ENCODE measurements at regions not wholly inside any gene's neighbourhood (a gene's known extent, or its start where the extent isn't known, plus 50 kb on each side); places are given as distances from the start of the nearest gene placed in this dataset.

DNA sequence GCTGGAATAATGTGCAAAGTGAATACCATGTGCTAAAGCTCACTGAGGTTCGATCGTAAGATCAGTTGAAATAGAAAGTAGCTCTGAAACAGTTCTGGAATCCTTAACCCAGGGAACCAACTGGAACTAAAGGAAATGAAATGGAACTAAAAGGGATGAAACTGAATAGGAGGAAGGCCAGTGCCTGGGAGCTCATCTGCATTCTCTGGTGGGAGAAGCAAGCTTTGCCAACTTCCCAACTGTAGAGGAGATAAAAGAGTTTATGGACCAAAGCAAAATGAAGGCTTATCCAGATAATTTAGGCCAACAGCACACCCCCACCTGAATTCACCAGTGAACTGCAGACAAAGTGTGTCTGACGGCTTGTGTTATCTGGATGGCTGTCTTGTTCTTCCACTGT, 188.6 kb upstream of the HABP2 start:
- peaks cover 0 to 9% (median 0%) of the 10 kb centered on the region in 4 donors for H3K4me1 ChIP-seq
- TF ChIP-seq POLR2A (IDR thresholded peaks at IDR 0.05) (no peak), EP300 (IDR thresholded peaks at IDR 0.05) (no peak)
- TF ChIP-seq, protein P1, sequence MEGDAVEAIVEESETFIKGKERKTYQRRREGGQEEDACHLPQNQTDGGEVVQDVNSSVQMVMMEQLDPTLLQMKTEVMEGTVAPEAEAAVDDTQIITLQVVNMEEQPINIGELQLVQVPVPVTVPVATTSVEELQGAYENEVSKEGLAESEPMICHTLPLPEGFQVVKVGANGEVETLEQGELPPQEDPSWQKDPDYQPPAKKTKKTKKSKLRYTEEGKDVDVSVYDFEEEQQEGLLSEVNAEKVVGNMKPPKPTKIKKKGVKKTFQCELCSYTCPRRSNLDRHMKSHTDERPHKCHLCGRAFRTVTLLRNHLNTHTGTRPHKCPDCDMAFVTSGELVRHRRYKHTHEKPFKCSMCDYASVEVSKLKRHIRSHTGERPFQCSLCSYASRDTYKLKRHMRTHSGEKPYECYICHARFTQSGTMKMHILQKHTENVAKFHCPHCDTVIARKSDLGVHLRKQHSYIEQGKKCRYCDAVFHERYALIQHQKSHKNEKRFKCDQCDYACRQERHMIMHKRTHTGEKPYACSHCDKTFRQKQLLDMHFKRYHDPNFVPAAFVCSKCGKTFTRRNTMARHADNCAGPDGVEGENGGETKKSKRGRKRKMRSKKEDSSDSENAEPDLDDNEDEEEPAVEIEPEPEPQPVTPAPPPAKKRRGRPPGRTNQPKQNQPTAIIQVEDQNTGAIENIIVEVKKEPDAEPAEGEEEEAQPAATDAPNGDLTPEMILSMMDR (IDR thresholded peaks at IDR 0.05): no peak
- H3K27ac ChIP-seq: no peak overlapping the region
- no peaks in the 10 kb centered on the region for H3K36me3 ChIP-seq
- H3K4me3 ChIP-seq: no peak overlapping the region
- DNase-seq (ENCODE audit: low spot score in 2 of 2): no peak
- H3K9me3 ChIP-seq: peaks cover 0 to 4% (median 0%) of the 10 kb centered on the region in 4 donors
- 86 to 91% methylated on average over 3 of the region's 3 CpGs for WGBS, 2 donors
- H3K27me3 ChIP-seq: no peaks in the 10 kb centered on the region

DNA sequence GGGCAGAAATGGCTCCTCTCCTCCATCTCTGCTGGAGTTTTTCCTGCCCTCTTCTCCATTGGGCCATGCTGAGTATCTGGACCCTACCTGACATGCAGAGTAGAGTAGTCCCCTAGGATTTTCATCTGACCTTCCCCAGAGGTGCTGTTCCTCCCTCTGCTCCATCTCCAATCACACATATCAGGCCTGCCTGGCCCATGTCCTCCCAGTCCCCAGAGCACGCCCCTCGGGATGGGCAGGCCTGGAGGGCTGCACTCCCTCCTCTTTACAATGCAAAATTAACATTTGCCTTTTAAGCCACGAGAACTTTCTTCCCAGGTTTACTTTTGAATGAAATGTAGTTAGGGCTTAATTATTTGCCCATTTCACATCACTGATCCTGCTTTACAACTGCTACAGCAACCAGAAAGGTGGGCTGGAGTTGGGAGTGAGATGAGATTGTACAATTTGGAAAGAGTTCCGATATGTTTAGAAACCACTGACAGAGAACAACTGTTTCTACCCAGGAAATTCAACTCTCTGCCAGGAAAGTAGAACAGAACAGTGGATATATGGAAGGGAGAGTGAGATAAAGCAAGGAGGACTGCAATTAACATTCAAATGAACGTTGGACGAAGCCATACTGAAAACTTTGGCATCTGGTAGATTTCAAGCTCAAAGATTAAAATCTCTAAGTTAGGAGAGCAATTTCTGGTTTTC, 184.0 kb upstream of the HABP2 start:
- H3K9me3 ChIP-seq: peaks cover 0 to 4% (median 0%) of the 10 kb centered on the region in 4 donors
- no peak overlapping the region for H3K27ac ChIP-seq
- H3K4me1 ChIP-seq: no peaks in the 10 kb centered on the region
- 77 to 82% methylated on average over 6 of the region's 6 CpGs for WGBS, 2 donors
- no peak for DNase-seq (ENCODE audit: low spot score in 2 of 2)
- H3K27me3 ChIP-seq: no peaks in the 10 kb centered on the region
- TF ChIP-seq, protein P1 (IDR thresholded peaks at IDR 0.05): no peak
- TF ChIP-seq EP300 (IDR thresholded peaks at IDR 0.05): no peak
- TF ChIP-seq POLR2A (IDR thresholded peaks at IDR 0.05): no peak
- no peak overlapping the region for H3K4me3 ChIP-seq
- H3K36me3 ChIP-seq: no peaks in the 10 kb centered on the region

DNA sequence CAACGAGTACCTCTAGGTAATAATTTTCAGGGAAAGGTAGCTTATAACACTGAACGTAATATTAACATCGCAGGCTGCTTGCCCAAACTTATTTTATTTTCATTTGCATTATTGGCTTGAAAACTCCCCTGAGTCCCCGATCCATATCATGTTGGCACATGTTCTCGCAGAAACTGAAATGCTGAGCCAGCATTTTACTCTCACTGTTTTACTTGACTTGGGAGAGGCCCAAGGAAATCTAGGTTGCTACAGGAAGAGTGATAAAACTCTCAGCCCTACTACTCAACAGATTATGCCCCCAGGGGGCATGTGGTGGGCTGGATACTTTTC, 183.5 kb upstream of the HABP2 start:
- WGBS, 2 donors: 47 to 54% methylated on average over 5 of the region's 5 CpGs
- no peaks in the 10 kb centered on the region for H3K27me3 ChIP-seq
- no peak overlapping the region for H3K27ac ChIP-seq
- H3K4me3 ChIP-seq: no peak overlapping the region
- H3K9me3 ChIP-seq: peaks cover 0 to 4% (median 0%) of the 10 kb centered on the region in 4 donors
- H3K4me1 ChIP-seq: no peaks in the 10 kb centered on the region
- DNase-seq (ENCODE audit: low spot score in 2 of 2): no peak
- TF ChIP-seq, protein P1 (IDR thresholded peaks at IDR 0.05): no peak
- TF ChIP-seq POLR2A (IDR thresholded peaks at IDR 0.05): no peak
- no peak for TF ChIP-seq EP300 (IDR thresholded peaks at IDR 0.05)
- H3K36me3 ChIP-seq: no peaks in the 10 kb centered on the region

DNA sequence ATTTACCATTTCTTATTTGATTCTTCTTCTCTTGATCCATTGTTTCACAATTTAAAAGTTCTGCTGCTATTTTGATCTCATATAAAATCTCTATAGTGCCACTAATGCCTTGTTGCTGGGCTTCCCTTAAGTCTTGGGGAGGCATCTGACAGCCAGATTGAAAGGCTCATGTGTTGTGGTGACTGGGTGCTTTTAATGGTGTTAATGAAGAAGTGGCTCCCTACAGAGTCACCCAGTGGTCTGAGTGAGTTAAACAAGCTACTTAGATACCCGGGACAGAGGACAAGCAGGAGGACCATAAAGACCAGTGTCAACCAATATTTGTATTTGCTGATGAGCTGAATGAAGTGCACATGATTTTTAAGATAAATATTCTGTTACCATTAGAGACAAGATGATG, 176.4 kb upstream of the HABP2 start:
- DNase-seq (ENCODE audit: low spot score in 2 of 2): no peak
- 50 to 58% methylated on average over 1 of the region's 1 CpG for WGBS, 2 donors
- TF ChIP-seq, protein P1 (IDR thresholded peaks at IDR 0.05): no peak
- no peak for TF ChIP-seq POLR2A (IDR thresholded peaks at IDR 0.05)
- no peak for TF ChIP-seq EP300 (IDR thresholded peaks at IDR 0.05)

DNA sequence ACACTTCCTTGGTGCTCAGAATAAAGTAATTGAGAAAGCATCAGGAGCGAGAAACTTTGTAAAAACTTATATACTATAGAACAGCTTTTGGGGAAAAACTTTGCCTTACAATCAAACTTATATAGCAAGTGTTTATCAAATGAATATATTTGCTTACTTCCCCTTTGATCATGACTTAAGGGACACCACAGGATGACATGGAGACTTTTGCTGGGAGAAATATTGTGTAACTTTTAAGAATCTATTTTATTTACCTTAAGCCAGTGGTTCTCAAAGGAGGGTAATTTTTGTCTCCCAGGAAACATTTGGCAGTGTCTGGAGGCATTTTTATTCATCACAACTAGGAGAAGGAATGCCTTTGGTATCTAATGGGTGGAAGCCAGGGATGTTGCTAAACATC, 173.8 kb upstream of the HABP2 start:
- H3K27me3 ChIP-seq: no peaks in the 10 kb centered on the region
- DNase-seq (ENCODE audit: low spot score in 2 of 2): no peak
- no peaks in the 10 kb centered on the region for H3K9me3 ChIP-seq
- H3K4me1 ChIP-seq: peaks cover 0 to 11% (median 2%) of the 10 kb centered on the region in 4 donors
- WGBS, 2 donors: 93% methylated on average over 1 of the region's 1 CpG
- H3K4me3 ChIP-seq: no peak overlapping the region
- H3K27ac ChIP-seq: no peak overlapping the region
- TF ChIP-seq POLR2A (IDR thresholded peaks at IDR 0.05): no peak
- TF ChIP-seq, protein P1 (IDR thresholded peaks at IDR 0.05): no peak
- TF ChIP-seq EP300 (IDR thresholded peaks at IDR 0.05): no peak
- no peaks in the 10 kb centered on the region for H3K36me3 ChIP-seq

More for the DNA sequence above, 176.4 kb upstream of the HABP2 start:
- Histone ChIP-seq H3K4me1 (peaks cover 0 to under 1% (median 0%) of the 10 kb centered on the region in 4 donors), H3K4me3 (no peak overlapping the region), H3K36me3 (no peaks in the 10 kb centered on the region), H3K27ac (no peak overlapping the region), H3K27me3 (no peaks in the 10 kb centered on the region), H3K9me3 (no peaks in the 10 kb centered on the region)

Measured in tibial nerve (tissue), 4 donors.